GM21786 (cell line): ENCODE measurements at regions not wholly inside any gene's neighbourhood (a gene's known extent, or its start where the extent isn't known, plus 50 kb on each side); places are given as distances from the start of the nearest gene placed in this dataset.
A peak's percentile ranks its signal among the peaks of the same experiment; 100 is the strongest.

ENCODE experiments used
- ATAC-seq: cut with Tn5 transposase; IDR thresholded peaks from one replicate; pipeline ENCODE4 v1.9.1; 2021; ENCODE audit not compliant: unreplicated experiment

DNA sequence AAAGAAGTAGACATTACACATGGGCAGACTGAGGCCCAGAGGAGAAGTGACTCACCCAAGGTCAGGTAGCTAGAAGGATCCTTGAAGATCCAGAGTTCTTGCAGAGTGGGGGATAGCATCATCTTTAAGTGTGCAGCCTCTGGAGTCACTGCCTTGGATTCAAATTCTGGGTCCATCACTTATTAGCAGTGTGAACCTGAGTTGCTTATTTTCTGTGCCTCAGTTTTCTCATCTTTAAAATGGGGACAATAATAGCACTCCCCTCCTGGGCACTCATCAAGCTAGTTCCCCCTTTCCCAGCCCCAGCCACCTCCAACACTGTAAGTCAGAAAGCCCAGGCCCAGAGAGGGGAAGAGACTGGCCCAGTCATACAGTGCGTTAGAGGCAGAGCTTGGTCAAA is 141.8 kb upstream of the PJA1 start:
- no peak for ATAC-seq

DNA sequence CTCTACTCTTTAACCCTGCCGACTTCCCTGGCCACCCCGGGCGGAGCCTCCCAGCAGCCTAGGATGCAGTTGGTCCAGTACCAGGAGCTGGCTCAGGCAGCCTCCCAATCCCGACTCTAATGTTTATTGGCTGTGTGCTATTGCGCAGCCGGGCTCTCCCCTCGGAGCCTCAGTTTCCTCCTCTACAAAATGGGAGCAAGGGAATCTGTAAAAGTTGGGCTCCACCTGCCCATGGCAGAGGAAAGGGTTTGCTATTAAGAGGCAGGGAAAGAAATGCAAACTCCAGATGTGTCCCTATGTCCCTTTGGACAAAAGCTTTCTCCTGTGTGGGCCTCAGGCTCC is 140.8 kb upstream of the PJA1 start:
- ATAC-seq, result no peak

DNA sequence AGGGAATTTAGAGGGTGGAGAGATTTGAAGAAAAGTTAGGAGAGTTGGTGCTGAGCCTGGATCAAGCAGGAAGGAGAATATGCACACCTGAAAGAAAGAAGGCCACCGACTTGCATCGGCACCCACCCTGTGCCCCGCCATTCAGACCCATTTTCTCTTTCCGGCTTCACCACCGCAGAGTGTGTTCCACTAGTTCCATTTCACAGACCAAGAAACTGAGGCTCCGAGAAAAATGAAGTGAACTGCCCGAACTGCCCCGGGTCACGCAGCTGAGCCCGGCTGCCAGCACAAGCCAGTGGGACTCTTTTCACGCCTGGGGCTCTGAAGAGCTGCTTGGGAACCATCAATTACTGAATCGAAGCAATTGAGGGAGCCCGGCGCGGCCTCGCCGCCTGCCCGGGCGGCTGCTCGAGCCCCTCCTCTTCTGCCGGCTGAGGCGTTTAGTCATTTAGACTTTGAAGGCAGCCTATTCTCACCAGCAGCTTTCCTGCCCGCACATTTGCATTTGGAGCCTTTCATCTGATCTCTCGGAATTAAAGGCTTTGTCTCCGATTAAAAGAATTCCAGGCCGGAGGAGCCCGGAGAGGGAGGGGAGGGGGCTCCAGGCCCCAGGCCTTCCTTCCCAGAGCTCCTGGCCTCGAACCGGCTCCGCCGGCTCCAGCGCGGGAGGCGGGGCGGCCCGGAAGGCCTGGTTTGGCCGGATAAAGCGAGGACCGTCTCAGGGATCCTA is 140.2 kb upstream of the PJA1 start:
- no peak for ATAC-seq

DNA sequence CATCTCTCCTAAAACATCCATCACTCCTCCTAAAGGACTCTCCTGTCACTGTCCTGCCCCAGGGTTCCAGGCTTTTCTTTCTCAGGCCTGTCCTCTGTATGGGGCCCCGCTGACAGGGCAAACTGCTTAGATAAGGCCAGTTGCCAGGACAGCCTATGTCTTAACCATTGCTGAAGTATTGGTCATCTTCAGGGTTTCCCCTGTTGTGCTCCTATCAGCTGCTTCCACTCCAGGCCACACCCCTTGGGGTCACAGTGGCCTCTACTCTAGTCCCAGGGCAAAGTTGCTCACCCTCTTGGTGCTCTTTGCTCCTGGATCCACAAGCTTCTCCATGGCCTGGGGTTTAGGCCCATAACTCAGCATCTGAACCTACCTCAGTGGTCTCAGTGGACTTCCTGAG is 138.0 kb upstream of the PJA1 start:
- no peak for ATAC-seq

DNA sequence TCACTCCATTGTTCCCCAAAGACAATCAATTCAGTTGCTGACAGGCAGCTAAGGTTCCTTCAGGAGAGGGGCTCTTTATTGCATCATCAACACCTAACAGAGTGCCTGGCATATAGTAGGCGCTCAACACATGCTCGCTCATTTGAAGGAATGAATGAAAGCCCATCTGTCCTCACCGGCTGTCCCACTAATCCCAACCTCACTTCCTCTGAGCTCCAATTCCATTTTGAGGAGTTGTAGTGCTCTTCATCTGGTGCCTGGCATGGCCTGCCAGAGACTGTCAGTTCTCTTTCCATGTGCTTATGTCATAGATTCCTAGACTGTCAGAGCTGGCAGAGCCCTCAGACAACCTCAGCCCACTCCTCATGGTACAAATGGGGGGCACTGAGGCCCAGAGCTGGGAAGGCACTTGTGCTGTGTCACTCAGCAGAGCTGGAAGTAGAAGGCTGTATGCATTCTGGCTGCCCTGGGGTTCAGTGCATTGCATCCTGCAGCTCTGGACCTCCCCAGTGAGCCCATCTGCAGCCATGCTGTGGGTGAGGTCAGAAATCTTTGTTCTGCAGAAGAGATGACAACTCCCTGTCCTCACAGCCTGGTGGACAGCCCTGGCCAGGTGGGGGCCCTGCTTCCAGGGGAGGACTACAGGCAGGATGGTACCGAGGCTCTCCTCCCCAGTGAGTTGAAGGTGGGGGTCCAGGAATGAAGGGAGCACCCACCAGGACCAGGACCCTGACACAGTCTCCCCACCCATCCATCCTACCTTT is 134.9 kb upstream of the PJA1 start:
- no peak for ATAC-seq

DNA sequence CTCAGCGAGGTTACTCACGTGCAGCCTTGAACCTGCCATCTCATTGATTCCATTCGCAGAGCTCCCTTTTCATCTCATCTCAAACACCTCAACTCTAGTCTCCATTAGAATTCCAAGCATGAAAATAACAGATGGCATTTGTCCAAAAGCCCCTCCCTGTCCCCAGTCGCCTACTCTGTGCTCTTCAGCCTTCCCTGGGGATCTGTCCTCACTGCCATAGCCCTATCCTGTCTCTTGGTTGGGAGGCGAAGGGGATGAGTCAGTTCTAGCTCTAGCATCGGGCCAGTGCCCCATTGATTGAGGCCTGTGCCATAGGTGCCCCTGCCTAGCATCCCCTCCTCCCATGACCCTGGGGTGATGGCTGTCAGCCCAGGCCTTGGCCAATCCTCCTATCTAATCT is 134.0 kb upstream of the PJA1 start:
- no peak for ATAC-seq

DNA sequence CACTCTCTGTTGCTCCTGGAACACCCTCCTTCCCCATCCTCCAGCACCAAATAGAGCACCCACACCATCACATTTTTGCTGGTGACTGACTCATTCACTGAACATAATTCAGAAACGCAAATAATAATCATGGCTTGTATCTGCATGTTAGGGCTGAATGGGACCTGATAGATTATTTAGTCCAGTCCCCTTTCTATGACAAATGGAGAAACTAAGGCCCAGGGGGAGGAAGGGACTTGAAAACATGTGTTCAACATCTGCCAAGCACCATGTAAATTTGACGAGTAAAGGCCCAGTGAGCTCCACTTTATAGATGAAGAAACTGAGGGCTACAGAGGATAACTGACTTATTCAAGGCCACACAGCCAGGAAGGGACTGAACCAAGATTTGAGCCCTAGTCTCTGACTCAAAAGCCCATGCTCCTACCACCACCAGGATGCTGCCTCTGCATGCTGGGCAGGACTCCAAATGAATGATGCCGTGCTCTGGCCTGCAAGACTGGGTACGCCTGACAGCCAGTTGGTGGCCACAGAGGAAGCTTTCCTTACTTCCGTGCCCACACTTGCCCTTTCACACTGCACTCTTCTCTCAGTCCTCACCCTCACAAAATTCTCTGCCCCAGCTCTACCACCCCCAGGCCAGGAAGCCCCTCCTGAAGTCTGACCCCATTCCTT is 133.3 kb upstream of the PJA1 start:
- ATAC-seq, result no peak

DNA sequence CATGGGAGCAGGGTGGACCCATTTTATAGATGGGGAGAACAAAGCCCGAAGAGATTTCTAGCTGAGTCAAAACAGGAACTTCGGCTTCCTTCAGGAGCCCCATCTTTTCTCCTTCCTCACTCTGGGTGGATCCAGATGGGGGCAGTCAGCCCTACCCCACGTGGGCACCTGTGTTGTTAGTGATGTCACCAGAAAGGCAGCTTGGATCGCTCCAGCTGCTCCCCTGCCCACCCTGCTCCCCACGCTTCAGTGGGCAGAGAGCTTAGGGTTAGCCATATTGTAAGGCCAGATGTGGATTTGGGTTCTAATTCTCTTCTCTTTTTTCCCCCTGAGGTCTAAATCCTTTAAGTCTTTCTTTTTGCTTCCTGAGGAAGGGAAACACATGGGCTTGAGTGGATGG is 132.3 kb upstream of the PJA1 start:
- ATAC-seq, result no peak

DNA sequence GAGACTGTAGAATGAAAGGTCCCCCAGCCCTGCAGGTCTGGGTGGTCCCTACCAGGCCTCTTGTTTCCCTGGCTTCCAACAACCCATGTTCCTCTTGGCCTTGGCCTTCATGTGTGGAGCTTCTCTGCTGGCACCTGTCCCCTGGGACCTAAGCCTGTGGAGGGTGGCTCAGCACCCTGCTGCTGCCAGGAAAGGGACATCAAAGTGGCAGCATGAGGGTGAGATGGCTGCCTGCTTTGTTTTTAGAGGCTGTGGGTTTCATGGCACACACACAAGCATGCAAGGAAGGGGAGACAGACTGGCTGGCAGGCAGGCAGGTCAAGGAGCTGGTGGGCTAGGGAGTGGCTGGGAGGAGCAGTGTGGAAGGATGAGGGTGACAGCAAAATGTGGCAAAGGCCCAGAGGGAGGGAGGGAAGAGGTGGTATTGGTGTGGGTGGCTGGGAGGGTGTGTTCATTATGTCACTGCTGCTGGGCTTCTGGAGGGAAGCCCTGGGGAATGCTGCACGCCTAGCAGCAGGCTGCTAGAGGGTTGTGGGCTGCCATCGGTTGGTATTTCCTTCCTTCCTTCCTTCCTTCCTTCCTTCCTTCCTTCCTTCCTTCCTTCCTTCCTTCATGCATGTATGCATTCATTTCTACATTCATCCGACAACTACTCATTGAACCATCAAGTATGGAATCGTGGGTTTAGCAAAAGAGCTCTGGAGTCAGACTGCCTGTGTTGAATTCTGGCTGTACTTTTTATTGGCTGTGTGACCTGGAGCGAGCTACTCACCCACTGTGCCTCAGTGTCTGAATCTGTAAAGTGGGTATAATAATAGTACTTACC is 128.7 kb upstream of the PJA1 start:
- ATAC-seq, result no peak

DNA sequence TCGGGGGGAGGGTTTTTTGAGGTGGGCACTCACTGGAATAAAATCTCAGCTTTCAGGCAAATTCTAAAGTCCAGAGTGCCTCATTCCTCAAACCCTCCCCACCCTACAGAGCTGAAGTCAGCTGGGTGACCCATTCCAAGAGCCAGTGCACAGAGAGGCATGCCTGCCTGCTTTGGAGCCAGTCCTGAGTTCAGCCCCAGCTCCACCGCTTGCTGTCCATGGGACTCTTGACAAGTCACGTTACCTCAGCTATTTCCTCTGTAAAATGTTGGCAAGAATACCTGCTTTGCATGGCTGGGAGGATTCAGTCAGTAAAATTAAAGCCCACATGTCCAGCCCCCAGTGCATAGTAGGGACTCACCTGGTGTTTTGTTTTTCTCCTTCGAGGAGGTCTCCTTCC is 125.9 kb upstream of the PJA1 start:
- ATAC-seq, result no peak

DNA sequence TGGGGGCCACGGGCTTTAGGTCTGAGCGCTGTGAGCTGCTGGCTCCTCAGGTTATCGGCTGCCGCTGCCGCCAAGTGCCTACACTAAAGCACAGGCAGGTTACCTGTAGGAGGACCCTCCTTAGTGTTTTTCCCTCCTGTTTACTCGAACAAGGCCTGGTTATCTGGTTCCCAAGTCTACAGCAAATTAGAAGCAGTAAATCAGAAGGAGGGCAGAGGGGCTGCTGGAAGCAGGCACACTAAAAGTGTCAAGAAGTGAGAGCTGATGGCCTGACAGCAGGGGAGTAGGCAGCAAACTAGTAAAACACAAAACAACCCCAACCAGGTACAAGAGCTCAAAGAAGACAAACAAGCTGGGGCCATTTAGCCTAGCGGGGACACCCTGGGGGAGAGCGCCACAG is 125.0 kb upstream of the PJA1 start:
- ATAC-seq, result no peak

DNA sequence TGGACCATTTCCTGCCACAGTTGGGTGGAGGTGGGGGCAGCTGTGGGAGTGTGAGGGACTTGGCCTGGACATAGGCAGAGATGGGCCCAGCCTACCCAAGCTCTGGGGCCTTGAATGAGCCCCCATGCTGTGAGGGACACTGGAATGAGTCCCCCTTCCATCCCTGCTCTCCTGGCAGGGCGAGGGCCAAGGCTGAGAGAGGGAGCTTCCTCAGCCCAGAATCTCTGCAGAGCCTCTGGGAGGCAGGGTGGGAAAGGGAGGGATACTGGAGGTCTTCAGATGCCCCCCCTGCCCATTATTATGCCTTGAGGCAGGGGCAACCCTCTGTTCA is 124.5 kb upstream of the PJA1 start:
- ATAC-seq, result no peak

DNA sequence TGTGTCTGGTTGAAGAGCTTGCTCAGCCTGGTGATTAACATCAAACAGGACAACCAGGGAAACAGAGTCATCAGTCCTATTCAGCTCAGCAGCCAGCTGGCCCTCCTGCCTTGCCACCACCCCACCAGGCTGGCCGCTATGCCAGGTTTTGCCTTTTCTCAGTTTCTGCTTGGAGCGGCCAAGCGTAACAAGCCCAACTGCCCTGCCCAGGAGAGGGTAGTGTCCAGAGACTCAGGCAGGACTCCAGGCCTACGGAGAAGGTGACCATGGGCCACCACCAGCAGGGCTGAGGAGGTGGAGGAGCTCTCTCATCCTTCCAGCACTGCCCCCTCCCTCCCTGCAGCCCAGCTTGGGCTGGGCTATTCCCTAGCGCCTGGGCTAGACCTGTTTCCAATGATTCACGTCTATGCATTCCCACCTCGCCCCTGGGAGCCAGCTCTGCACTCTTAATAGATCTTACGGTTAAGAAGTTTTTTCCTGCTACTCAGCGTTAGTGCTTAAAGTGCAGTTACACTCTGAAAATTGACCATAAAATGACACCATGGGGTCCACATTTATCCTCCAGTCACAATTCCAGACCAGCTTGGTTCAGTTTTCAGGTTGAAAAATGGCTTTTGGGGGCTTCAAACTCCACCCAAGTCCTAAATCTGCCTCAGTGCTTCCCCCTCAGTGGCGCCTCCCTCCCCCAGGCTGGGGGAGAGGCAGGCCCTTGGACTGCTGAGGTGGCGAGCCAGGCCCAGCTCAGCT is 124.0 kb upstream of the PJA1 start:
- ATAC-seq, result no peak

DNA sequence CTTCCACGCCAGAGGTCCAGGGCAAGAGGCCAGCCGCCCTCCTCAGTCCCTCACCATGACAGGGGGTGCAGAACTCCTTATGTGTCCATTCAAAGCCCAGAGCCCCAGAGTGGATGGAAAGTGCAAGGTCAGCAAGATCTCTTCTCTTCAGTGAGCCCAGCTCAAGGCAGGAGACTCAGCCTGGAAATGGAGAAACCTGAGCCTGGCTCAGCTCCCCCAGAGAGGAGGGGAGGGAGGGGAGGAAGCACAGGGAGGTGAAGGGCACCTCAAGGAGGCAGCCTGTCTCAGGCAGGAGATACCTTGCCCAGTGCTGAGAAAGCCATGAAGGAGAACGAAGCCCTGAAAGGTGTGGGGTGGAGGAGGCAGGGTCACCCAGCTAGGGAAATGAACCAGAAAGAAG is 121.8 kb upstream of the PJA1 start:
- ATAC-seq, result no peak

DNA sequence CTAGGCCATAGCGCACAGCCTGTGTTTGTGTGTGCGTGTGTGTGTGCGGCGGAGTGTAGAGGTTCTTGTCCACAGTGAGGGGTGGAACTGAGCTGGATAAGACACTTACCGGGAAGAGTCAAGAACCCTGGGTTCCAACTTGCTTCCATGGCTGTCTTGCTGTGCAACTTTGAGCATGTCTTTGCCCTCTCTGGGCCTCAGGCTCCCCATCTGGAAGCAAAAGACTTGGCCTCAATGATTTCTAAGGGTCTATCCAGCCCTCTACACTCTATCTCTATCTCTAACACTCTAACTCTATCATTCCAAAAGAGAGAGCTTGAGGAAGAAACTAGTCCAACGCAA is 121.3 kb upstream of the PJA1 start:
- ATAC-seq, result no peak

DNA sequence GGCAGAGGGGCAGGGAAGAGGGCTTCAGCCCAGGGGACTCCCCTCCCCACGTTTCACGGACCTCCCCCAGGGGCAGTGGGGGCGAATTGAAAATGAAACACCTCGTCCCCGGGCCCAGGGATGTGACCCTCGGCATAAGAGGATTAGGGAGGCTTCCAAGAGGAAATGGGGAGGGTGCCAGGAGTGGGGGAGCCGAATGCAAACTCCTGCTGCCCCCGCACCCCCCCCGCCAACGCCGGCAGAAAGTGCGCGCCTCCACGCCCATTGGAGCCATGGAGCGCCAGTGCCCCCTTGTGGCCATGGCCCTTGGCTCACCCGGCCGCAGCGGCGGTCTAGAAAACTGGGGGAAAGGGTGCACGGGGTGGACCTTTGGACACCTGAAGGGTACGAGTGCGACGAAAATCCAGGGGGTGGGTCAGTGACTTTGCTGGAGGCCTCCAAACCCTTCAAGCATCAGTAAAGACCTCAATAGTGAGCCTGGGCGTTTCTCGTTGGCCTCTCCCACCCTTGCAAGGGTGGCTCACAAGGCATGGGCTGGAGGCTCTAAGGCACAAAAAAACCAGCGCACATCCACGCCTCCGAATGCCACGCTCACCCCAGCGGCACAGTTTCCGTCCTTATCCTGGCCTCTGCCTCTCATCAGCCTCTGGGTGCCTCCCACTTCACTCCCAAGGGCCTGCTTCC is 120.8 kb upstream of the PJA1 start:
- ATAC-seq, result peak; percentile 67

DNA sequence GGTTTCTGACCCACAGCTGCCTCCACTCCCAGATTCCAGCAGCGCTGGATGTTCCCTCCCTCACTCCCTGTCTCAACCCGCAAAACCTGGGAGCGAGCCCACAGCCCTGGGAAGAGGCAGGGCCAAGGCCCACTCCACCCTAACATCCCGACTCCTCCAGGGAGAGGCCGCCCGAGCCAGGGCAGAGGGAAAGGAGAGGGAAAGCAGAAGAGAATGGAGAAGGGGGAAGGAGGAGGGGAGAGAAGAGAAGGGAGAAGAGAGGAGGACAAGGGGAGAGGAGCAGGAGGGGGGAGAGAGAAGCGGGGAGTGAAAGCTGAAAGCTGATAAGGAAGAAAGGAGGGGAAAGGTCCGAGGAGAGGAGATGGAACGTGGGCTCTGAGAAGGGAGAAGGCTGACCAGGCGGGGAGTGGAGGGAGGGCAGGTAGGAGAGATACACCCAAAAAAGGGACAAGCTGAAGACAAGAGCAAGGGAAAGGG is 120.2 kb upstream of the PJA1 start:
- no peak for ATAC-seq

DNA sequence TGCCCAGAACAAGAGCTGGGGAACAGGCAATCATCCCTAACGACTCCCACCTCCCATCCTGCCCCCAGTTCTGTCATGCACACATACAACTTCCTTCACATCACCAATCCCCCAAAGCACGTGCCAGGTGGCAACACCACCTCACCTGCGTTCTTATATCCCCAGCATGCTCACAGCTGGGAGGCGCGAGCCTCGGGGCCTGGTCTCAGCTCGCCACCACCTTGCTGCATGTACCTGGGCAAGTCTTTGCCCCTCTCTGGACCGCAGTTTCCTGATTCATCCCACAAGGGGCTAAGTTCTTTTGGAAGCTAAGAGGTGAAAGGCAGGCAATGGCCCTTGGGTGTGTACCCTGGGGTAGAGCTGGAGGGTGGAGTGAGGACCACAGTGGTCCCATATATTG is 119.2 kb upstream of the PJA1 start:
- ATAC-seq, result no peak

DNA sequence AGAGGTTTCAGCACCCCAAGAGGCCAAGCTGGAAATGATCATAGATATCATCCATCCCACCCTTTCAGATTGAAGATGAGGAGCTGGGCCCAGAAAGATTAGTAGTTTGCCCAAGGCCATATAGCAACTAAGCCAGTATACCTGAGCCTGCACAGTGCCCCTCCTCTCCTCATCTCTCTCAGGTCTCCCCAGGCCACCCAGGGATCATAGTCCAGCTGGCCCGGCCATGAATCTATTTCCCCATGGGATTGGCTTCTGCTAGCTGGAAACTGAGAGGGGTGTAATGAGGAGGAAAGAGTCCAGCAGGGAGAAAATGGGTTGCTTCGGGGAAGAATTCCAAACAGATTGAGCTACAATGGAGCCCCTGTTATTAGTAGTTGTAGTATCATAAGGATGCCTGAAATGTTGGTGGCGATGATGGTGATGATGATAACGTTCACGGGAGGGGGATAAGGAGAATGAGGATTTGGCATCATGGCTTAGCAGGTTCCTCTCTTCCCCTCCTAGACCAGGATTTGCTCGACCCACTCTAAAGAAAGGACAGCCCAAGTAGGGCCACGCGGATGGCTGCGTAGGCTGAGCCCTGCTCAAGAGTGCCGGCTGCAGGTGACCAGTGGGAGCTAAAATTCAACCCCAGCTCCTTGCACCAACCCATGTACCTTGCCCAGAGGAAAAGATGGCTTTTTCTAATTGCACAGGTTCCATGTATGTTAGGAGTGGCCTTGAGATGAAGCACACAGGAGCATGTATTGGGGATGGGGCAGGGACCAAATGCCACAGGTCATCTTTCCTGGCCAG is 117.8 kb upstream of the PJA1 start:
- ATAC-seq, result no peak

DNA sequence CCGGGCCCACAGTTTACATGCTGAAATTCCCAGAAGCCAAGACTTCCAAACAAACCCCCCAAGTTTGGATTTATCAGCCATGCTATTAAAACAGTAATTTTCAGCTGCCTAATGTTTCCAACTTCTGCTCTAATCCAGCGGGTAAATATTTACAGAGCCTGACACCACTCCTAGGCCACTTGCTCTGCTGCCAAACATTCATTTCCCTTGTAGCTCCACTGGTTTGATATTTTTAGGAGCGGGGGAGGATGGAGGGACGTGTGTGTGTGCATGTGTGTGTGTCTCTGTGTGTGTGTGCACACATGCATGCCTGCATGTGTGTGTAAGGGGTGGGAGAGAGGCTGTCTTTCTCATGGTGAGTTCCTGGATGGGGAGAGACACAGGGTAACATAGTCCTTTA is 115.7 kb upstream of the PJA1 start:
- no peak for ATAC-seq
